H1 (cell line): ENCODE measurements at regions not wholly inside any gene's neighbourhood (a gene's known extent, or its start where the extent isn't known, plus 50 kb on each side); places are given as distances from the start of the nearest gene placed in this dataset.
A peak's percentile ranks its signal among the peaks of the same experiment; 100 is the strongest.

Experiments used
- CTCF ChIA-PET: fragments of 300-600 bp; sonication (Branson Sonifier 250); formaldehyde crosslinking; loops from one replicate; lab custom pipeline; 2021; ENCODE audit not compliant: partially characterized antibody; lab: Charles Lee
- POLR2A ChIA-PET: fragments of 300-600 bp; sonication (Branson Sonifier 250); formaldehyde crosslinking; loops from one replicate; lab custom pipeline; 2021; ENCODE audit warnings: inconsistent platforms; ENCODE audit not compliant: partially characterized antibody; lab: Charles Lee
- DNase-seq, 2 experiments: peaks; one replicate each; pipeline versions ENCODE4 v3.0.0 to v3.0.0-alpha.2; 2010 to 2022; ENCODE audit warnings: low spot score in 2 of 2, low read depth in 1 of 2, mixed read lengths in 1 of 2
- FAIRE-seq: peaks from 2 replicates; lab custom pipeline; 2011; peaks lifted over from hg19 to GRCh38; lab: Jason Lieb, UNC
- H2AFZ ChIP-seq: 2 replicates; pipeline ENCODE4 v1.8.1; 2012; ENCODE audit warnings: low read length, inconsistent platforms
- H2AK5ac ChIP-seq: 2 replicates; pipeline ENCODE4 v1.6.1; 2013; ENCODE audit warnings: low read depth, low read length
- H2BK120ac ChIP-seq: replicated peaks from 2 replicates; pipeline ENCODE3; 2013; ENCODE audit warnings: low read depth, low read length, inconsistent platforms
- H2BK12ac ChIP-seq: 2 replicates; pipeline ENCODE4 v1.6.1; 2013; ENCODE audit warnings: low read depth, low read length
- H2BK15ac ChIP-seq: 2 replicates; pipeline ENCODE4 v1.6.1; 2013; ENCODE audit warnings: low read length
- H2BK20ac ChIP-seq: 2 replicates; pipeline ENCODE4 v1.6.1; 2013; ENCODE audit warnings: low read length
- H2BK5ac ChIP-seq: 2 replicates; pipeline ENCODE4 v1.6.1; 2013; ENCODE audit warnings: low read depth, low read length
- H3K14ac ChIP-seq: 2 replicates; pipeline ENCODE4 v1.6.1; 2013; ENCODE audit warnings: inconsistent platforms; ENCODE audit not compliant: insufficient read length
- H3K18ac ChIP-seq: 2 replicates; pipeline ENCODE4 v1.6.1; 2013; ENCODE audit warnings: low read length; ENCODE audit errors: extremely low read depth
- H3K23ac ChIP-seq: 2 replicates; pipeline ENCODE4 v1.6.1; 2013; ENCODE audit warnings: inconsistent platforms; ENCODE audit not compliant: insufficient read length
- H3K23me2 ChIP-seq: 2 replicates; pipeline ENCODE4 v1.6.1; 2013; ENCODE audit warnings: low read depth, low read length
- H3K27ac ChIP-seq: 2 replicates; pipeline ENCODE4 v1.6.1; 2011; ENCODE audit warnings: low read depth, low read length, inconsistent platforms
- H3K27me3 ChIP-seq, 4 experiments: replicated peaks in 1 of 4; 1 replicate in 1 of 4; 2 replicates in 3 of 4; pipeline versions ENCODE4 v1.6.1 to v1.8.1; 2011 to 2013; ENCODE audit warnings: low read length in 3 of 4, mild to moderate bottlenecking in 3 of 4, inconsistent platforms in 2 of 4, mixed read lengths in 2 of 4, moderate library complexity in 1 of 4; ENCODE audit not compliant: control insufficient read depth in 3 of 4, insufficient read depth in 3 of 4; ENCODE audit errors: extremely low read depth in 1 of 4
- H3K36me3 ChIP-seq, 4 experiments: 2 replicates each; pipeline versions ENCODE4 v1.6.1 to v1.8.1; 2011 to 2013; ENCODE audit warnings: mild to moderate bottlenecking in 4 of 4, low read length in 3 of 4, moderate library complexity in 2 of 4, control low read depth in 1 of 4, inconsistent platforms in 1 of 4; ENCODE audit not compliant: insufficient read depth in 4 of 4, control insufficient read depth in 2 of 4
- H3K4ac ChIP-seq: replicated peaks from 2 replicates; pipeline ENCODE3; 2013; ENCODE audit warnings: low read length, low read depth, mixed read lengths, inconsistent platforms; ENCODE audit not compliant: insufficient read length
- H3K4me1 ChIP-seq, 4 experiments: replicated peaks in 1 of 4; 1 replicate in 1 of 4; 2 replicates in 3 of 4; pipeline versions ENCODE4 v1.6.1 to v1.8.1; 2011 to 2013; ENCODE audit warnings: low read length in 3 of 4, inconsistent platforms in 2 of 4, mixed read lengths in 1 of 4; ENCODE audit not compliant: insufficient read depth in 4 of 4, control insufficient read depth in 3 of 4
- H3K4me2 ChIP-seq, 2 experiments: 2 replicates each; pipeline versions ENCODE4 v1.6.1 to v1.8.1; 2011 to 2013; ENCODE audit warnings: low read depth in 2 of 2, low read length in 2 of 2, control low read depth in 1 of 2, inconsistent platforms in 1 of 2, mild to moderate bottlenecking in 1 of 2; ENCODE audit not compliant: insufficient read depth in 1 of 2
- H3K4me3 ChIP-seq, 4 experiments: fragments of 200-600, 300-600 bp in 1 of 4; sonication (generic), shearing (Covaris generic), sonication (Bioruptor Twin) in 1 of 4; 2 replicates each; pipeline versions ENCODE4 v1.5.1 to v1.8.1; 2011 to 2016; ENCODE audit warnings: low read length in 4 of 4, low read depth in 3 of 4, control low read depth in 2 of 4, inconsistent platforms in 2 of 4, mild to moderate bottlenecking in 2 of 4, mixed read lengths in 1 of 4, moderate library complexity in 1 of 4; ENCODE audit not compliant: insufficient read depth in 2 of 4; ENCODE audit errors: extremely low read depth in 1 of 4
- H3K56ac ChIP-seq: replicated peaks from 2 replicates; pipeline ENCODE3; 2013; ENCODE audit warnings: low read depth, mild to moderate bottlenecking, mixed read lengths, low read length, inconsistent platforms; ENCODE audit not compliant: insufficient read length
- H3K79me1 ChIP-seq: 2 replicates; pipeline ENCODE4 v1.6.1; 2013; ENCODE audit warnings: low read depth, low read length, control low read depth
- H3K79me2 ChIP-seq, 2 experiments: 2 replicates each; pipeline versions ENCODE4 v1.6.1 to v1.8.1; 2012 to 2013; ENCODE audit warnings: low read length in 2 of 2, mild to moderate bottlenecking in 2 of 2, inconsistent platforms in 1 of 2; ENCODE audit not compliant: insufficient read depth in 2 of 2, control insufficient read depth in 1 of 2
- H3K9ac ChIP-seq, 4 experiments: replicated peaks in 1 of 4; 1 replicate in 1 of 4; 2 replicates in 3 of 4; pipeline versions ENCODE4 v1.6.1 to v1.8.1; 2011 to 2013; ENCODE audit warnings: low read depth in 3 of 4, low read length in 3 of 4, control low read depth in 2 of 4, mild to moderate bottlenecking in 2 of 4, moderate library complexity in 2 of 4, inconsistent platforms in 1 of 4; ENCODE audit errors: extremely low read depth in 1 of 4
- H3K9me3 ChIP-seq, 2 experiments: 2 replicates each; pipeline versions ENCODE4 v1.6.1 to v1.8.1; 2012 to 2013; ENCODE audit warnings: mild to moderate bottlenecking in 2 of 2, moderate library complexity in 2 of 2, control low read depth in 1 of 2, inconsistent platforms in 1 of 2, low read depth in 1 of 2, low read length in 1 of 2, mixed read lengths in 1 of 2; ENCODE audit not compliant: insufficient read depth in 2 of 2
- H4K20me1 ChIP-seq, 2 experiments: replicated peaks in 1 of 2; 2 replicates each; pipeline versions ENCODE3 to v1.8.1; 2011 to 2013; ENCODE audit warnings: inconsistent platforms in 2 of 2, low read length in 2 of 2, mild to moderate bottlenecking in 1 of 2; ENCODE audit not compliant: insufficient read depth in 2 of 2, control insufficient read depth in 1 of 2
- H4K5ac ChIP-seq: 2 replicates; pipeline ENCODE4 v1.6.1; 2013; ENCODE audit warnings: low read length, low read depth, mixed read lengths, inconsistent platforms; ENCODE audit not compliant: insufficient read length
- H4K8ac ChIP-seq: 2 replicates; pipeline ENCODE4 v1.8.0; 2013; ENCODE audit warnings: mild to moderate bottlenecking, moderate library complexity, low read length, inconsistent platforms; ENCODE audit not compliant: insufficient read depth; ENCODE audit errors: extremely low read depth
- H4K91ac ChIP-seq: replicated peaks from 2 replicates; pipeline ENCODE3; 2013; ENCODE audit warnings: low read length, mixed read lengths, inconsistent platforms; ENCODE audit not compliant: insufficient read length
- ATF2 ChIP-seq: IDR thresholded peaks from 2 replicates; pipeline ENCODE4 v1.6.1; 2012; ENCODE audit warnings: low read length, inconsistent platforms
- CREB1 ChIP-seq: IDR thresholded peaks from 2 replicates; pipeline ENCODE4 v1.6.1; 2012; ENCODE audit warnings: inconsistent platforms
- EZH2 ChIP-seq: fragments of 200-600 bp; sonication (generic); IDR thresholded peaks from 2 replicates; pipeline ENCODE4 v1.7.1; 2012; ENCODE audit warnings: low read depth, mild to moderate bottlenecking, moderate library complexity, low read length, inconsistent platforms; ENCODE audit not compliant: severe bottlenecking
- MAFK ChIP-seq: IDR thresholded peaks from 2 replicates; pipeline ENCODE4 v1.6.1; 2012; ENCODE audit warnings: low read depth, mild to moderate bottlenecking, improper control_type of control experiment, low read length
- NANOG ChIP-seq: IDR thresholded peaks from 2 replicates; pipeline ENCODE4 v1.6.1; 2011; ENCODE audit warnings: low read length, low read depth, mild to moderate bottlenecking, inconsistent platforms; ENCODE audit not compliant: insufficient read depth, poor library complexity, severe bottlenecking
- TAF7 ChIP-seq: optimal IDR thresholded peaks from 2 replicates; pipeline ENCODE3; 2011; ENCODE audit warnings: low read depth, mild to moderate bottlenecking, inconsistent platforms, low read length, moderate library complexity, borderline replicate concordance
- WGBS, 2 experiments: shearing (Covaris generic) in 1 of 2; methylation state at CpG; one replicate each; pipeline versions ENCODE4 v1.1.6 to v1.1.7; 2013 to 2015; ENCODE audit warnings: low lambda C conversion rate in 2 of 2, mixed read lengths in 2 of 2, inconsistent platforms in 1 of 2, low coverage in 1 of 2, missing lambda C conversion rate in 1 of 2; ENCODE audit not compliant: insufficient replicate concordance in 2 of 2, insufficient coverage in 1 of 2, insufficient read length in 1 of 2; ENCODE audit errors: extremely low coverage in 1 of 2, missing lambda C conversion rate in 1 of 2; 5-methylcytosine and 5-hydroxymethylcytosine counted together

GRCh38 chr14:87184180-87184579, 808.8 kb downstream of the GALC start:
- Histone ChIP-seq H3K36me3 (no peaks in the 10 kb centered on the region), H2BK12ac (no peak overlapping the region), H4K20me1 (no peaks in the 10 kb centered on the region), H3K23ac (no peak overlapping the region), H3K4ac (no peak overlapping the region), H2AK5ac (no peak overlapping the region), H3K4me2 (no peak overlapping the region), H3K56ac (no peak overlapping the region), H4K5ac (no peak overlapping the region), H3K27ac (no peak overlapping the region), H2BK120ac (no peak overlapping the region), H2BK20ac (no peak overlapping the region), H3K9me3 (no peaks in the 10 kb centered on the region), H3K4me3 (no peak overlapping the region), H3K79me1 (no peaks in the 10 kb centered on the region), H3K27me3 (peaks cover 0 to 1% (median 0%) of the 10 kb centered on the region in 4 experiments; a peak in 1 of 7 replicates), H3K4me1 (peaks cover 2 to 13% (median 8%) of the 10 kb centered on the region in 4 experiments; a peak in 3 of 7 replicates), H2BK15ac (no peak overlapping the region), H3K9ac (no peak overlapping the region), H3K23me2 (peaks cover 4% of the 10 kb centered on the region; the same call in 1 of the 2 replicates), H3K14ac (no peak overlapping the region), H2AFZ (no peak overlapping the region), H4K8ac (no peak overlapping the region), H2BK5ac (no peak overlapping the region), H3K18ac (no peak overlapping the region), H3K79me2 (no peaks in the 10 kb centered on the region), H4K91ac (no peak overlapping the region)
- FAIRE-seq (no peak), DNase-seq (no peak)
- POLR2A ChIA-PET, result no interaction called here
- WGBS, 2 experiments, result 91% methylated on average over 4 of the region's 4 CpGs; no CpG with 5 or more reads in 1 of the 2 experiments
- CTCF ChIA-PET, result interaction anchor here (1.4 kb wide), 1 partner anchor 56 kb away, joined by 3 read pairs; no protein-coding TSS in a partner anchor
- TF ChIP-seq ATF2, result no peak
- no peak for TF ChIP-seq EZH2
- TF ChIP-seq MAFK, result peak; percentile 65; the same call in 1 of the 2 replicates
- no peak for TF ChIP-seq NANOG
- TF ChIP-seq TAF7, result no peak
- TF ChIP-seq CREB1, result no peak
